ENCODE measurements at regions not wholly inside any gene's neighbourhood (a gene's known extent, or its start where the extent isn't known, plus 50 kb on each side); places are given as distances from the start of the nearest gene placed in this dataset.

DNA sequence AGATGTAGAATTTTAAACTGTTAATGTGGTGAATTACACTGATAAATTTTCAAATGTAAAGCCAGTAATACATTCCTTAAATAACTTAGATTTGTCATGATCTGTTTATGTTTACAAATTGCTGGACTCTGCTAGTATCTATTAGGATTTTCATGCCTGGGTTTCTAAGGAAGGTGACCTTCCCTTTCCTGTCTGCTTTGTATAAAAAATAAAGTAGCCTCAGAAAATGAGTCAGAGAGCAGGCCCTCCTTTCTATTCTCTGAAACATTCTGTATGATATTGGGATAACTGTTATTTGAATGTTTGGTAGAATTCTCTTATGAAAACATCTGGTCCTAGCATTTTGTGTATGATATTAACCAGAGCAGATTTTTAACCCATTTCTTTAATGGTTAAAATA, 255.3 kb downstream of the SYK start:
- no peak for DNase-seq (ENCODE audit: low read depth)

DNA sequence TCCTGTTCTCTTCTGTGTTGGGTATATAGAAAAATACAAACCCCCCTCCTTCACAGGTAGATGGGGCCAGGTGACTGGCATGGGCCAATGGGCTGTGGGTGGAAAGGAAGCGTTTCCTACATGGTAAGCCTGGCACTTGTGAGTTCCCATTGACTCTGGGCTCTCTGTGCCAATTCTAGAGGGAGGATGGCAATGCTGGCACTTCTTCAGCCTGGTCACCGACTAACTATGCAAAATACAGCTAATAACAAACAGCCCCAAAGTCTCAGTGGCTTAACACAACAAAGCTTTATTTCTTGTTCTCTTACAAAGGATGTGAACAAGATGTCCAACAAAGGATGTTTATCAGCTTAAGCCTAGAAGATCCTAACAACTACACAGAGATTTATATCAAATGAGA, 258.1 kb downstream of the SYK start:
- POLR2A ChIA-PET, result no interaction called here
- no peak for DNase-seq (ENCODE audit: low read depth)

More for the DNA sequence above, 255.3 kb downstream of the SYK start:
- H3K36me3 ChIP-seq (ENCODE audit: control insufficient read depth, insufficient read depth, low read length), result no peaks in the 10 kb centered on the region
- H3K4me3 ChIP-seq (ENCODE audit: low read depth, low read length), result no peak overlapping the region
- CTCF ChIA-PET, result no interaction called here
- TF ChIP-seq, protein P1, sequence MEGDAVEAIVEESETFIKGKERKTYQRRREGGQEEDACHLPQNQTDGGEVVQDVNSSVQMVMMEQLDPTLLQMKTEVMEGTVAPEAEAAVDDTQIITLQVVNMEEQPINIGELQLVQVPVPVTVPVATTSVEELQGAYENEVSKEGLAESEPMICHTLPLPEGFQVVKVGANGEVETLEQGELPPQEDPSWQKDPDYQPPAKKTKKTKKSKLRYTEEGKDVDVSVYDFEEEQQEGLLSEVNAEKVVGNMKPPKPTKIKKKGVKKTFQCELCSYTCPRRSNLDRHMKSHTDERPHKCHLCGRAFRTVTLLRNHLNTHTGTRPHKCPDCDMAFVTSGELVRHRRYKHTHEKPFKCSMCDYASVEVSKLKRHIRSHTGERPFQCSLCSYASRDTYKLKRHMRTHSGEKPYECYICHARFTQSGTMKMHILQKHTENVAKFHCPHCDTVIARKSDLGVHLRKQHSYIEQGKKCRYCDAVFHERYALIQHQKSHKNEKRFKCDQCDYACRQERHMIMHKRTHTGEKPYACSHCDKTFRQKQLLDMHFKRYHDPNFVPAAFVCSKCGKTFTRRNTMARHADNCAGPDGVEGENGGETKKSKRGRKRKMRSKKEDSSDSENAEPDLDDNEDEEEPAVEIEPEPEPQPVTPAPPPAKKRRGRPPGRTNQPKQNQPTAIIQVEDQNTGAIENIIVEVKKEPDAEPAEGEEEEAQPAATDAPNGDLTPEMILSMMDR (IDR thresholded peaks at IDR 0.05; ENCODE audit: insufficient read depth, low read depth, low read length), result no peak
- H3K27me3 ChIP-seq (ENCODE audit: control insufficient read depth, insufficient read depth, low read length), result no peaks in the 10 kb centered on the region
- POLR2A ChIA-PET, result no interaction called here

DNA sequence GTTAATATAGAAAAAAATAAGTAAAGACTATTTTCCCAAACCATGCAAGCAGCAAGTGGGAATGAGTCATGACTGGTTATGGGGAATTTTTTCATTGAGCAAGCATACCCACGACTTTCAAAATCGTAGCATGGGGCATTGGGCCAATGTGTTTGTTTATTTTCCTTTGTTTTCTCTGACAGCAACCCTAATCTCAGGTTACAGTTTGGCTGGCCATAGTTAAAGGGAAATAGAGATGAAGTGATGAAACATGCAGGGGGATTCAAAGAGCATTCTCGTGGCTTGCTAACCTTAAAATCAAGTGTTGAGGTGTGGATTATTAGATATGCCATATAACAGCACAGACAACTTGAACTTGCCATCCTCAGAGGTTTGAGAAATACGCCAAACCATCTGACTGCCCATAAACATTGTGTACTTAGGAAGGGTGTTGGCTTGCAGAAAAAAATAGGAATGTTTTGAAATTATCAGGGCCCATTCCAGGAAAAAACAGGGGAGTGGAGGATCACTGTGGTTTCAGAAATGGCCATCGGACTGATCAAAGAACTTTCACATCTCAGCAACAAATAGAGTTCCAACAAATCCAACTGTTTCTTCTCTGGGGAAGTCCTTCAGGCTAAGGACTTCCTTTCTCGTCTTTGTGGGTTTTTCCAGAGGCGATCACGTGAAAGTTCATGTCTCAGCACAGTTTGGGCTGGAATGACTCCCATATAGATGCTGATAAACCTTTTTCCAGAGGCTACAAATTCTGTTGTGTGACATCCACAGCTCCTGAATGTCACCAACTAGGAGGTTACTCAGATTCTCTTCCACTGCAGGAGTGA, 259.1 kb downstream of the SYK start:
- CTCF ChIA-PET, result interaction anchor here (1.4 kb wide), 1 partner anchor 366 kb away, joined by 4 read pairs; no protein-coding TSS in a partner anchor
- POLR2A ChIA-PET, result no interaction called here
- Histone ChIP-seq H3K27me3 (ENCODE audit: control insufficient read depth, insufficient read depth, low read length) (no peaks in the 10 kb centered on the region), H3K36me3 (ENCODE audit: control insufficient read depth, insufficient read depth, low read length) (no peaks in the 10 kb centered on the region), H3K4me3 (ENCODE audit: low read depth, low read length) (0 out of 2 replicates have a peak overlapping the region, but pooled peaks have one; percentile 11)
- DNase-seq (ENCODE audit: low read depth), result peak; percentile 98
- TF ChIP-seq, protein P1 (IDR thresholded peaks at IDR 0.05; ENCODE audit: insufficient read depth, low read depth, low read length), result no peak

More for the DNA sequence above, 258.1 kb downstream of the SYK start:
- CTCF ChIA-PET, result interaction anchor here (0.9 kb wide), 1 partner anchor 15 kb away, joined by 4 read pairs; no protein-coding TSS in a partner anchor
- no peaks in the 10 kb centered on the region for H3K27me3 ChIP-seq (ENCODE audit: control insufficient read depth, insufficient read depth, low read length)
- H3K36me3 ChIP-seq (ENCODE audit: control insufficient read depth, insufficient read depth, low read length), result no peaks in the 10 kb centered on the region
- TF ChIP-seq, protein P1 (IDR thresholded peaks at IDR 0.05; ENCODE audit: insufficient read depth, low read depth, low read length), result no peak
- H3K4me3 ChIP-seq (ENCODE audit: low read depth, low read length), result no peak overlapping the region

DNA sequence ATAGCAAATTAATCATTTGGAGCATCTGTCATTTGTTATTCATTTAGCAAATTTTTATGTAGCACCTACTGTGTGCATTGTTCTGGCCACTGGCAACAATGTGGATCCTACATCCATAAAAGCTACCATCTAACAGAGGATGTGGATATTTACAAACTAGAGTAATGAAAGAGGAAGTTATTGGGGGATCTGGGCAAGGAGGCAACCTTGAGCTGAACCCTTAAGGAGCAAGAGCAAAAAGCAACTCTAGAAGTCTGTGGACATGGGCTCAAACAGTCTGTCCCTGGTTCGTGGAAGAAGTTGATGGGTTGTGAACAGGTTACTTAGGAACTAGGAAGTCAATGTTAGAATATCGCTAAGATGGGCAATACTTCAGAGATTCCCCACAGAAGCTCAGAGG, 259.9 kb downstream of the SYK start:
- ChIA-PET POLR2A (no interaction called here), CTCF (interaction anchor here (1.0 to 1.4 kb wide), 3 partner anchors 10 to 365 kb away, joined by 3 to 4 read pairs (median 4); no protein-coding TSS in a partner anchor)
- TF ChIP-seq, protein P1 (IDR thresholded peaks at IDR 0.05; ENCODE audit: insufficient read depth, low read depth, low read length), result no peak
- Histone ChIP-seq H3K4me3 (ENCODE audit: low read depth, low read length) (no peak overlapping the region), H3K36me3 (ENCODE audit: control insufficient read depth, insufficient read depth, low read length) (no peaks in the 10 kb centered on the region), H3K27me3 (ENCODE audit: control insufficient read depth, insufficient read depth, low read length) (no peaks in the 10 kb centered on the region)
- DNase-seq (ENCODE audit: low read depth), result no peak

DNA sequence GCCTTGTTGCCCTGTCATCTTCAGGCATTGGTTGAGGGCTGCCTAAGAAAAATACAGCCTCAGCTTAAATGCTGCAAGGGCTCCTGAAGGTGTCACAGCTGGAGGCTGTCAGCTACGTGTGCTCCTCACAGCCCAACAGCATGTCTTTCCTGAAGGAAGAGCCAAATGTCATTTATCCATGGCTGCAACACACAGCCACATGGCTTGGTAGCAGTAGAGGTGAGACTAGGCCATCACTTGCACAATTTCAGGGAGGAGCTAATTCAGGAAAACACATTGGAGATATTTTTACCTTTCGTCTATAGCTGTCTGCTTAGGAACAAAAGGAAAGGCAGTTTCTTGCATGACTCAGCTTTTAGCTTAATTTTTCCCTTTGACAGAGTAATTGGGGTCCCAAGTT, 260.7 kb downstream of the SYK start:
- TF ChIP-seq, protein P1 (IDR thresholded peaks at IDR 0.05; ENCODE audit: insufficient read depth, low read depth, low read length), result no peak
- POLR2A ChIA-PET, result no interaction called here
- CTCF ChIA-PET, result interaction anchor here (1.0 to 1.4 kb wide), 3 partner anchors 9 to 364 kb away, joined by 3 to 4 read pairs (median 4); no protein-coding TSS in a partner anchor
- no peak for DNase-seq (ENCODE audit: low read depth)
- no peak overlapping the region for H3K4me3 ChIP-seq (ENCODE audit: low read depth, low read length)
- H3K27me3 ChIP-seq (ENCODE audit: control insufficient read depth, insufficient read depth, low read length), result no peaks in the 10 kb centered on the region
- H3K36me3 ChIP-seq (ENCODE audit: control insufficient read depth, insufficient read depth, low read length), result no peaks in the 10 kb centered on the region
